SK-N-SH (cell line): ENCODE measurements at regions not wholly inside any gene's neighbourhood (a gene's known extent, or its start where the extent isn't known, plus 50 kb on each side); places are given as distances from the start of the nearest gene placed in this dataset.

Source experiments
- CTCF ChIA-PET: fragments of 300-600, 350-600 bp; formaldehyde crosslinking; extraction: SDS; loops from one replicate; lab custom pipeline; 2021; lab: Yijun Ruan, JAX
- POLR2A ChIA-PET: fragments of 350-600 bp; sonication (Branson Sonifier 250); formaldehyde crosslinking; extraction: SDS; loops from one replicate; lab custom pipeline; 2020; ENCODE audit warnings: antibody characterized with exemption, inconsistent platforms; lab: Yijun Ruan, JAX
- DNase-seq: peaks from one replicate; pipeline ENCODE4 v3.0.0; 2012
- H2AFZ ChIP-seq: fragments of 200-600 bp; sonication (generic); 2 replicates; pipeline ENCODE4 v1.8.1; 2016; ENCODE audit warnings: antibody characterized with exemption, mild to moderate bottlenecking, low read depth
- H3F3A ChIP-seq: fragments of 200-600 bp; sonication (generic); replicated peaks from 2 replicates; pipeline ENCODE3; 2016; ENCODE audit warnings: antibody characterized with exemption, mild to moderate bottlenecking; ENCODE audit not compliant: insufficient read depth
- H3K27ac ChIP-seq, 2 experiments: fragments of 200-500 bp in 1 of 2; fragments of 200-600 bp in 1 of 2; sonication (Bioruptor generic) in 1 of 2; sonication (generic), shearing (Covaris generic) in 1 of 2; 2 replicates each; pipeline versions ENCODE4 v1.5.1 to v1.6.1; 2014 to 2016; ENCODE audit warnings: low read depth in 2 of 2, inconsistent platforms in 1 of 2, low read length in 1 of 2, mild to moderate bottlenecking in 1 of 2, mixed read lengths in 1 of 2
- H3K27me3 ChIP-seq: fragments of 200-600 bp; sonication (generic), shearing (Covaris generic); 2 replicates; pipeline ENCODE4 v1.6.1; 2016; ENCODE audit warnings: mixed run types; ENCODE audit not compliant: insufficient read depth
- H3K36me3 ChIP-seq, 2 experiments: fragments of 200-500 bp in 1 of 2; fragments of 200-600 bp in 1 of 2; sonication (Bioruptor generic) in 1 of 2; sonication (generic) in 1 of 2; replicated peaks in 1 of 2; 2 replicates each; pipeline versions ENCODE3 to v1.5.1; 2014 to 2016; ENCODE audit warnings: low read length in 1 of 2, mild to moderate bottlenecking in 1 of 2; ENCODE audit not compliant: insufficient read depth in 2 of 2, control insufficient read depth in 1 of 2
- H3K4me1 ChIP-seq, 2 experiments: fragments of 200-500 bp in 1 of 2; fragments of 200-600 bp in 1 of 2; sonication (Bioruptor generic) in 1 of 2; sonication (generic), shearing (Covaris generic) in 1 of 2; 2 replicates each; pipeline versions ENCODE4 v1.5.1 to v1.6.1; 2014 to 2016; ENCODE audit warnings: low read depth in 1 of 2, low read length in 1 of 2, mixed run types in 1 of 2; ENCODE audit not compliant: insufficient read depth in 2 of 2, control insufficient read depth in 1 of 2
- H3K4me2 ChIP-seq: fragments of 200-600 bp; sonication (generic), shearing (Covaris generic); 2 replicates; pipeline ENCODE4 v1.6.1; 2017; ENCODE audit warnings: mixed run types
- H3K4me3 ChIP-seq, 2 experiments: fragments of 200-500 bp in 1 of 2; fragments of 200-600 bp in 1 of 2; sonication (Bioruptor generic) in 1 of 2; sonication (generic), shearing (Covaris generic) in 1 of 2; 2 replicates each; pipeline versions ENCODE4 v1.5.1 to v1.8.1; 2014 to 2016; ENCODE audit warnings: low read depth in 2 of 2, inconsistent platforms in 1 of 2, low read length in 1 of 2, mild to moderate bottlenecking in 1 of 2, mixed read lengths in 1 of 2, moderate library complexity in 1 of 2
- H3K79me2 ChIP-seq: fragments of 200-600 bp; sonication (generic); 2 replicates; pipeline ENCODE4 v1.8.1; 2017; ENCODE audit warnings: mild to moderate bottlenecking; ENCODE audit not compliant: insufficient read depth
- H3K9ac ChIP-seq: fragments of 200-600 bp; sonication (generic); 2 replicates; pipeline ENCODE4 v1.6.1; 2017; ENCODE audit warnings: mixed run types
- H3K9me2 ChIP-seq: fragments of 200-600 bp; sonication (generic); 2 replicates; pipeline ENCODE4 v1.6.1; 2017; ENCODE audit warnings: mixed run types
- H3K9me3 ChIP-seq: fragments of 200-600 bp; sonication (generic); 2 replicates; pipeline ENCODE4 v1.6.1; 2017; ENCODE audit warnings: mixed run types, mild to moderate bottlenecking, moderate library complexity
- H4K20me1 ChIP-seq: fragments of 200-600 bp; sonication (generic); 2 replicates; pipeline ENCODE4 v1.6.1; 2017; ENCODE audit warnings: mild to moderate bottlenecking, mixed run types; ENCODE audit not compliant: insufficient read depth
- CHD2 ChIP-seq: fragments of 150-350 bp; IDR thresholded peaks from 2 replicates; pipeline ENCODE4 v1.6.1; 2018; ENCODE audit warnings: low read length; ENCODE audit not compliant: partially characterized antibody
- ELF1 ChIP-seq: IDR thresholded peaks from 2 replicates; pipeline ENCODE4 v1.4.0; 2012
- EP300 ChIP-seq, 2 experiments: IDR thresholded peaks; 2 replicates each; pipeline versions ENCODE4 v1.4.0 to v1.6.1; 2012; ENCODE audit warnings: borderline replicate concordance in 1 of 2, low read depth in 1 of 2, low read length in 1 of 2
- FOXJ3 ChIP-seq: sonication (generic); formaldehyde crosslinking; IDR thresholded peaks from 2 replicates; pipeline ENCODE4 v1.5.1; 2020; ENCODE audit warnings: mild to moderate bottlenecking, missing genetic modification reagents
- FOXM1 ChIP-seq: IDR thresholded peaks from 2 replicates; pipeline ENCODE4 v1.4.0; 2012; ENCODE audit warnings: low read depth, mild to moderate bottlenecking
- GABPA ChIP-seq: IDR thresholded peaks from 2 replicates; pipeline ENCODE4 v1.4.0; 2012; ENCODE audit warnings: low read depth, mild to moderate bottlenecking
- GATA2 ChIP-seq: sonication (generic); formaldehyde crosslinking; IDR thresholded peaks from 2 replicates; pipeline ENCODE4 v1.5.0; 2020; ENCODE audit warnings: mild to moderate bottlenecking, missing genetic modification reagents
- IRF3 ChIP-seq: fragments of 150-350 bp; IDR thresholded peaks from 2 replicates; pipeline ENCODE4 v1.6.1; 2016; ENCODE audit warnings: mild to moderate bottlenecking, low read depth, low read length
- MEF2A ChIP-seq: IDR thresholded peaks from 2 replicates; pipeline ENCODE4 v1.4.0; 2012; ENCODE audit warnings: low read depth, borderline replicate concordance
- NFIC ChIP-seq: IDR thresholded peaks from 2 replicates; pipeline ENCODE4 v1.4.0; 2012; ENCODE audit warnings: borderline replicate concordance
- NRF1 ChIP-seq: IDR thresholded peaks from 2 replicates; pipeline ENCODE4 v1.6.1; 2012; ENCODE audit warnings: low read depth, mild to moderate bottlenecking, low read length
- PBX3 ChIP-seq: IDR thresholded peaks from 2 replicates; pipeline ENCODE4; 2012
- RAD21 ChIP-seq: IDR thresholded peaks from 2 replicates; pipeline ENCODE4 v1.6.1; 2012; ENCODE audit warnings: mild to moderate bottlenecking, low read length
- SIN3A ChIP-seq: IDR thresholded peaks from 2 replicates; pipeline ENCODE4 v1.6.1; 2012; ENCODE audit warnings: low read depth, mild to moderate bottlenecking, low read length, moderate library complexity, borderline replicate concordance
- TAF1 ChIP-seq: IDR thresholded peaks from 2 replicates; pipeline ENCODE4 v1.6.1; 2012; ENCODE audit warnings: low read depth, mild to moderate bottlenecking, low read length, moderate library complexity, borderline replicate concordance
- TCF12 ChIP-seq: IDR thresholded peaks from 2 replicates; pipeline ENCODE4 v1.4.0; 2012
- USF1 ChIP-seq: IDR thresholded peaks from 2 replicates; pipeline ENCODE4 v1.4.0; 2012; ENCODE audit warnings: low read depth, borderline replicate concordance
- ZBTB33 ChIP-seq: IDR thresholded peaks from 2 replicates; pipeline ENCODE4 v1.4.0; 2012; ENCODE audit warnings: low read depth, borderline replicate concordance
- WGBS: methylation state at CpG from one replicate; pipeline ENCODE4 v1.1.6; 2017; ENCODE audit warnings: low lambda C conversion rate; 5-methylcytosine and 5-hydroxymethylcytosine counted together

GRCh38 chrX:9388450-9388849, 76.4 kb upstream of the TBL1X start:
- Histone ChIP-seq H3K4me3 (no peak overlapping the region), H3K79me2 (no peaks in the 10 kb centered on the region), H3K4me1 (no peaks in the 10 kb centered on the region), H3K9ac (no peak overlapping the region), H3F3A (no peaks in the 10 kb centered on the region), H3K9me3 (no peaks in the 10 kb centered on the region), H3K9me2 (no peaks in the 10 kb centered on the region), H4K20me1 (no peaks in the 10 kb centered on the region), H3K27me3 (no peaks in the 10 kb centered on the region; the same call in 1 of the 2 replicates), H2AFZ (no peak overlapping the region), H3K36me3 (no peaks in the 10 kb centered on the region), H3K4me2 (no peak overlapping the region), H3K27ac (no peak overlapping the region)
- 22% methylated on average over 1 of the region's 1 CpG for WGBS
- CTCF ChIA-PET, result interaction anchor here (0.6 to 1.4 kb wide), 3 partner anchors 9 to 478 kb away, joined by 3 read pairs; no protein-coding TSS in a partner anchor
- no peak for DNase-seq
- POLR2A ChIA-PET, result no interaction called here
- TF ChIP-seq GATA2 (CRISPR knock-in tag) (no peak), NFIC (no peak), RAD21 (no peak), GABPA (no peak), IRF3 (no peak), ELF1 (no peak), NRF1 (no peak), EP300 (IDR thresholded peaks at IDR 0.05; ENCODE audit: borderline replicate concordance in 1 of 2, low read depth in 1 of 2, low read length in 1 of 2) (no peak), ZBTB33 (no peak), PBX3 (no peak), CHD2 (no peak), TAF1 (no peak), FOXJ3 (CRISPR knock-in tag) (no peak), TCF12 (no peak), SIN3A (no peak), MEF2A (no peak), USF1 (no peak), FOXM1 (no peak)
